Umbilical cord (tissue), 1 donor: ENCODE measurements at regions not wholly inside any gene's neighbourhood (a gene's known extent, or its start where the extent isn't known, plus 50 kb on each side); places are given as distances from the start of the nearest gene placed in this dataset.
"Not testable (repeated sequence)": the region's sequence is repeated elsewhere in the genome, so short reads cannot be mapped to it uniquely, and the experiment has no call there.

Experiments used
- DNase-seq: peaks from one replicate; pipeline ENCODE4 v3.0.0-alpha.2; 2015; ENCODE audit warnings: low spot score

DNA sequence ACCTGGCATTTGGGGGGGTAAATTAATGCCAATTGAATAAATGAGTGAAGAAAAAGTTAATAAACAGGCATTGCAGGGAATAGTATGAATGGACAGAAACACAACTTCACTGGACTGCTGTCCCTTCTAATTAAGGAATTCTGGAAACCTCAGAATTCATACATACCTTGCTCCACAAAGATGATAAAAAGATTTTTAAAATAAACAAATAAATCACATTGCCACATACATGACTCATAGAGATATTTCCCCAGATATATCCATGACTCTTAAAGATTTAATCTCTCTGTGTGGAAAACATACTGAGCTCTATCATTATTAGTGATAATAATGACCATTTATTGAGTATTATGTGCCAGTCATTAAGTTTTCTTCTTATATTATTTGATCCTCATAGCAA lies 469.0 kb upstream of the MEF2C start:
- no peak for DNase-seq

- DNase-seq = no peak
These were observed 468.2 kb upstream of the MEF2C start for GRCh38 chr5:89351222-89351621.

DNA sequence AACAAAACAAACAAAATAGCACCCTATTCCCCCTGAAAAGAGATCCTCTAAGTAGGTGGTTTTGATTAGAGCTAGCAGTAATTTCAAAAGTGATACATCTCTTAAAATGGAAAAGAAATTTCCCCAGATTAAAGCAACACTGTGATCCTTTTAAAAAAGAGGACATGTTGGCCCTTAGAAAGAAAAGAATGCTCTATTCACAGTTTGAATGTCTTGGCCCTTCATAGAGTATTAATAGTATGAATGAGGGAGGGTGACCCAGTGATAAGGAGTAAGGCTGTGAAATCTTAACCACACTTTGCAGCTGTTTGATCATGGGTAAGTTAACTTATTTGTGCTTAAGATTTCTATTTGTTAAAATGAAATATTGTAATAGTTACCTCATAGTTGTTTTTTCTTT lies 467.7 kb upstream of the MEF2C start:
- no peak for DNase-seq

DNA sequence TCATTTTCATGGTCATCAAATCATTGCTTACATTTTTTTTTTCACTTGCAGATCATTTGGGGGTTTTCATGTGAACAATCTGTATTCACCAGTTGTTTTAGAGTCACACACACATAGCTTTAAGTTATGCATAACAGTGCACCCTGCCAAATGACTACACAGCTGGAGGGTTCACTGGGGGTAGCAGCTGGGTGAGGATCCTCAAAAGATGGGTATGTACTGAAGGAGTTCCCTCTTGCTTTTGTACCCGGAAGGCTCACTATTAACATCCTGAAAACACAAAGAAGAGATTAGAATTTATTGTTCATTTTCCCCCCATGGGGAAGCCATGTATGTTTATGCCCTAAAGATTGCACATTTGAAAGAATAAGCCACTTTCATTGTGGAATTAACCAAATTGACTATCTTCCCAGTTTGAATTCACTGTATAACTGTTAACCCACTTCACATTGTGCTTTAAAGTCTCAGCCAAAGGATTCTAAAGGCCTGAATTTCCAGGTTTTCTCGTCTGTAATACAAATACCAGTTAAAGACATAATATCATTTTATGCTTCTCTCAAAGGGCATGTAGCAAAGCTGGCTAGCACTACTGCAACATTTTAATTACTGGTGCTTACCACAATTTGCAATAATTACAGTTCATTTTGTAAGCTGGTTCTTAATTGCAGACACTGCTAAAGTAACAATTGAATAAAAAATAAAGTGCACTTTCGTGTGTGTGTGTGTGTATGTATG lies 466.4 kb upstream of the MEF2C start:
- DNase-seq = no peak

GRCh38 chr5:89346573-89346972 lies 463.6 kb upstream of the MEF2C start:
- no peak for DNase-seq

GRCh38 chr5:89343666-89344065 lies 460.7 kb upstream of the MEF2C start:
- no peak for DNase-seq

DNA sequence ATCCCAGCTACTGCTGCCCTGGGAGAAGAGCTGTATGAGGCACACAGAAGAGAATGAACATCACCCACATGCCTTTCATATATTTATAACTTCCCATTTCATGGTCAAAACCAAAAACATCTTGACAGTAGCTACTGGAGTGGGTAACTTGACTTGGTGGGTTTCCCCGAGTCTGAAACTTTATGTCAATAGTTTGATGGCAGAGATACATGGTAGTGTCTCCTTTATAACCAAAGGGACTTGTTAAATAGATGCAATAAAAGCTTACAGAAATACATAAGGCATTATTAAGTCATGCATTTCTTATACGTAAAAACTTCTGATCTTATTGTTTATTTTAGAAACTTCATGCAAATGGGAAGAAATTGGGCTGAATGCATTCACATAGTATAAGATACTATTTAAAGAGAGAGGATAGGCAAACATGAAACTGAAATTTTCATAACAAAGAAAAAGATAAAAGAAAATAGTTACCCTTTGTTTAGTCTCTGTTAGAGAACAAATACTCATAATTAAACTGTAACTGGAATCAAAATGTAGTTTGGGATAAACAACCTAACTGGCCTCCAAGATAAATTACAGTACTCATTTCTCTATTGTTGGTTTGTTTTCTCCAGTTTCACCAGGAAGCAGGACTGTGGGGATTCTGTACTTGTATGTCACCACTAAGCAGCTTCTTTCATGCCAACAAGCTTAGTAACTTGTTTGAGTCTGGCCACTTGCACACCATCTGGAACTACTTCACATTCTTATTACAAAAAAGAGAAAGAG lies 459.3 kb upstream of the MEF2C start:
- DNase-seq = no peak

DNA sequence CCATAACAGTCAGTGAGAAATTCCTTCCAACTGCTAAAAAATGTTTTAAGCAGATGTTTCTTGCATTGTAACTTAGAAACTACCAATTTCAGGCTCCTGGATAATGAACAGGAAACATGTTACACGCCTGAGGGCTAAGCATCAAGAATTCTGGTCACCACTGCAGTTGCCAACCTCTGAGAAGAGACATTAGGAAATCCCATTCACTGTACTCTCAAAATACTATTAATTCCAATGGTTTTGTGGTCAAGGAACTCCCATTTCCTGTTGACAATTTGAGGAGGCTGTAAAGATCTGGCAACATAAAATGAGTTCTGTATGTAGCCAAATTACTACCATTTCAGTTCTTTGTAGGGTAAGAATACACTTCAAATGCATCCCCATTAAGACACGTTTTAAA lies 456.0 kb upstream of the MEF2C start:
- DNase-seq = no peak

DNA sequence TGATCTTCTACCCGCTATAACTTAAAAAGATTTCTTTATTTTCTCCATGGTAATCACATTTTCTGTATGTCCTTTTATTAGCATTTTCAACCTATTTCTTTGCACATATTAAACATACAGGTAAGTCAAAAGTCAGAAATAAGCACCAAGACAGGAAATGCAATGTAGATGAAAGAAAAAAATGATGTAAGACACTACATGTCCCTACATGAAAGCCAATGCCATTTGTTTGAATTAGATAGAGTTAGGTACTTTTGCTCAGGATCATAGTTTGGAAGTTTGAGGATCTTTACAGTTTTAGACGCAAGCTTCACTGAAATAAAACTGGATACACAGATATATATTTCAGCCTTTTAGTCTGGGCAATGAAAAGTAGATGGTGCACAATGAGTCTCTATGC lies 453.1 kb upstream of the MEF2C start:
- DNase-seq = no peak

GRCh38 chr5:89330140-89330539 lies 447.2 kb upstream of the MEF2C start:
- DNase-seq = no peak

DNA sequence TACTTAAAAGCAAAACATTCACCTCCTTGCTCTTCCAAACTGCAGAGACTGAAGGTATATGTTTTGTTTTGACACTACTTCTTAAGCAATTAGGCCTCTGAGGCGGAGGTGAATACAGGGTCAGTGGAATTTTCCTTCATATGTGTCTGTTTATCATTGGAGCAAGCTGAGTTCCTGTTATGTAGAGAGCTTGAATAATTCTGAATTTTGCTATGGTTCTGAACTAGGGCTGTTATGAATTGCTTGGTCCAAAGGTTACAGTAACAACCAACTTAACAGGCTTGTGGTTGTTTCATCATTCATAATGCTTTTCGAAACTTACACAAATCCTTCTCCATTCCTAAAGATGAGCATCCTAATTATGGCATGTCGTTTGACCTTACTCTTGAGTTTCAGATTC lies 444.6 kb upstream of the MEF2C start:
- no peak for DNase-seq

- no peak for DNase-seq
These were observed 442.0 kb upstream of the MEF2C start for GRCh38 chr5:89324990-89325389.

DNA sequence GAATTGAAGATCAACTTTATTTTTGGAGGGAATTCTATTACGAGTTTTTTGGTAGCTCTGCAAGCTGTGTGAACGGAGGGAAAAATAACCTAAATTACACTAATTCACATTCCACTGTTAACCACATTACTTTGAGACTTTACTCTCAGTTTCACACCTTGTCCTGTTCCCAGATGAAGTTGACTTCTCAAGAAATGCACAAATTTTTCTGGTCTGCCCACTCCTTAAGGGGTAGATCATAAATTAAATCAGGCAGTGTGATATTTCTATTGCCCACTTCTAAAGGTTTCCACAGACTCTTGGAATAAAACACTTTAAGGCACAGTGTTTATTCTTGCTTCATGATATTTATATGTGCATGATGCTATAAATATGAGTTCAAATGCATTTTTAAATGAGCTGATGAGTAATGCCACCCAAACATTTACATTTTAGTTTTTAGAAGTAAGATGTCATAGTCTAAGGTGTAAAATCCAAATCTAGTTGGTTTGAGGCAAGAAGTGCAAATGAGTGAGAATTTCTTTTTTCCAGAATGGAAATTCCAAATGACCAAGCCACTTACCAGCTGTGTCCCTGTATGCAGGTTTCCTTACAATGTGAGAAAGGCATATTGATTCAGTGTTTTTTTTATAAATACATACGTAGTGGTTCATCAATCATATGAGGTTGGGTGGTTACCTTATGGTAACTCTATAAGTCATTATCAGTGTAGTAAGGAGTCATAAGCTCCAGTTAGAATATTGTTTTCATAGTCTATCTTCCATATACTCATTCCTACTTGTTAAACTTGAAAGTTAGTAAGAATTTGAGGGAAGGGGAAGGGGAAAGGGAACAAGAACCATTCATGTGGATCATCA lies 437.7 kb upstream of the MEF2C start:
- DNase-seq = no peak

GRCh38 chr5:89317838-89318237 lies 434.9 kb upstream of the MEF2C start:
- DNase-seq = not testable (repeated sequence)

DNA sequence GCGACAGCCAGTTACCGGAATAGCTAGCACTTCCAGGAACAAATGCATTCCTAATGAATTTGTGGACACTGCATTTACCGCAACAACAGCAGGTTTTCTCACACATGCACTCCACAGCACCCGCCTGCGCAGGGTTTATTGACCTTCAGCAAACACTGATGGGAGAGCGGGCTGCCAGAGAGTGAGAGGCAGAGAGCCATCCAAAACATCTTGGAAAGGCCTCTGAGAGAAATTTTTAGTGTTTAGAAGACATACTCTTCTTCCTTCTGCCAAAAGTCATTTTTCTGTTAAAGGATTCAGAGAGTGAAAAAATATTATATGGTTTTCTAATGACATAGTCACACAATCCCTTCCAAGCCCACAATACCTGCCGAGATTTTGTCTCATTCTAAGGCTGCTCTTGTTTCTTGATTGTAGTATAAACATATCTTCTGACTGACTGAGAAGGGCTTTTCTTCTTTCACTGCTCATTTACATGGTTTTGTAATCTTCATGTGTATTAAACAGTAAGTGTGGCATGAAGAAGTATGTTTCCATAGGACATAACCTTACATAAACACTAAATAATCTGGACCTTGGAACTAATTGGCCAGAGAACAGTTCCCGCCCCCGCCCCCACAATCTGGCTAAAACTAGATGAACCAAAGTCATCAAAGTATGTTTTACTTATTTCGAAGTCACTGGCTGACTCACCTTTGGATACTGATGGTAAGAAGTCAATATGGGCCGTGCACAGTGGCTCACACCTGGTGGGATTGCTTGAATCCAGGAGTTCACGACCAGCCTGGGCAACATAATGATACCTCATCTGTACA lies 432.5 kb upstream of the MEF2C start:
- no peak for DNase-seq

DNA sequence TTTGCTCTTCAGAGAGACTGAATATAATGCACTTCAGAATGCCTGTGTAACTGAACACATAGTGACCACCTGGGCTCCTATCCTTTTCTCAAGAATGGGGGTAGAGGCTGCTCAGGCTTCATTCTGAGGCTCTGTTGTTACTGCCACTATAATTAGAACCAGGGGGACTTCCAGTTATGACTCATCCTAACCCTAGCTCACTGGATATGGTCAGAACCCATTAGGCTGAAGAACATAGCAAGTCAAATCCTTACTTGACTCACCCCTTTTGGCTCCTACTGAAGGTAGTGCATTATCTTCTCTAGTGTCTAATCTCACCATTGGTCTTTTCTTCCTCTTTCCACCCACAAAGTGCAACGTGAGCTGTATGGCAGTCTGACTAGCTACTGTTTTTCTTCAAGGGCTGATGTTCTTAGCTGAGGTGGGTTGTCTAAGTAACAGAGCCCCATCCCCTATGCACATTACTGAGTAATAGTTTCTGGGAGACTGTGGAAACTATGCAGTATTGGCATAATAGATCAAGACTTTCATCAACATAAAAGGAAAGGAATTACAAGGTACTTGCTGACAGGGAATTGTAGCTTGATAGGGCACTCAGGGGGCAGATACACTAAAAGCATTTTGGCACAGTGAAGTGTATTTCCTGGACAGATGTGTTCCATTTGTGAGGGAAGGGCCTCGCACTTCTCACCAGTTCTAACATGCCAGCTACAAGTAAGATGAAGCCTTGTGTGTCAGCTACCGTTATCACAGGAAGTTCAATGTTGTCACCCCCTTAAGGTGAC lies 431.0 kb upstream of the MEF2C start:
- DNase-seq = peak; percentile 44

- no peak for DNase-seq
These were observed 430.1 kb upstream of the MEF2C start for GRCh38 chr5:89313044-89313443.

DNA sequence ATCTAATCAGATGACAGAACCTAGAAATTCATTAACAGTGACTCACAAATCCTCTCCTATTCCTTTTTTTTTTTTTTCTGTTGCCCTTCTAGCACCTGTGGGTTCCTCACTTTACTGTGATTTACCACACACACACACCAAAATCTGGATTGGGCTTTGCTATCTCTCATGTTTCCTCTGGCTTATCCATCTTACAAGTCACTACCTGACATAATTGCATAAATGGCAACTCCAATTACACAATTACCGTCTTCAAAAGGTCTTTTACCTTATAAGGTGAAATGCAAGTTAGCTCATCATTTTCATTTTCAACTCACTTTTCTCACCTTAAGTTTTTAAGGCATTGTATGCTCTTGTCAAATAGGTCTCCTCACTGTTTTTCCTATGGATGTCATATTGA lies 426.3 kb upstream of the MEF2C start:
- DNase-seq = no peak

DNA sequence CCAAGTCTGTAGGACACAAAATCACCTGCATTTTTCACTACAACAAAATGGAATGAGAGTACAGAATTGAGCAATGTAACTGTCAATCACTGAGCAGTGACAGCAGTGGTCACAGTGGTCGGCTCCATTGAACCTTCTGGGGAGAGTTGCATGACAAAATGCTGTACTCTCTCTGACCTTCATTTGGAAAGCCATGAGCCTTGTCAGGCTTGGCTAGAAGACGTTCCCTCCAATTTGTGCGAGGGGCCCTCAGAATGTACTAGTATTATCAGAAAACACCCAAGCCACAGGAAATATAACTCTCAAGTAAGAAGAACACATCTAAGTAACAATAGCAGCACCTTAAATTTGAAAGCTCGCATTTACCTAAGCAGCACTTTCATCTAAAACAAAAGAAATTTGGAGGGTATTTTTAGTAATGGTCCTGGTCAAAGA lies 425.6 kb upstream of the MEF2C start:
- DNase-seq = no peak

DNA sequence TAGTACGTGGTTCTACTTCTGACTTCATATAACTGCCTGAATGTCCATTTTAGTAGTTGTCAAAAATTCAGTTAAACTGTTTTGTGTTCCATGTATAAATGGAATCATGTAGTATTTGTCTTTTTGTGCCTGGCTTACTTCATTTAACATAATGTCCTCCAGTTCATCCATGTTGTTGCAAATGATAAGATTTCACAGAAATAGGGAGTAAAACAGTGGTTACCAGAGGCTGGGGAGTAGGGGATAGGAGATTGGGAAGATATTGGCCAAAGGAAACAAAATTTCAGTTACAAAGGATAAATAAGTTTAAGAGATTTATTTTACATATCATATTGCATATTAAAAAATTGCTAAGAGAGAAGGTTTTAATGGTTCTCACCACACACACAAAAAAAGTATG lies 425.0 kb upstream of the MEF2C start:
- DNase-seq = no peak

- not testable (repeated sequence) for DNase-seq
These were observed 424.2 kb upstream of the MEF2C start for GRCh38 chr5:89307141-89307540.
